GM18502 (cell line): ENCODE measurements at regions not wholly inside any gene's neighbourhood (a gene's known extent, or its start where the extent isn't known, plus 50 kb on each side); places are given as distances from the start of the nearest gene placed in this dataset.

Source experiments
- ATAC-seq: cut with Tn5 transposase; IDR thresholded peaks from one replicate; pipeline ENCODE4 v1.9.1; 2021; ENCODE audit warnings: mild to moderate bottlenecking; ENCODE audit not compliant: unreplicated experiment, poor library complexity

GRCh38 chr18:24662412-24662821, 202.0 kb downstream of the HRH4 start:
- no peak for ATAC-seq

- no peak for ATAC-seq
Measured at GRCh38 chr18:24663026-24663425, 202.6 kb downstream of the HRH4 start.

- ATAC-seq: no peak
Measured at GRCh38 chr18:24669015-24669414, 208.6 kb downstream of the HRH4 start.

- no peak for ATAC-seq
Measured at GRCh38 chr18:24669502-24669901, 209.1 kb downstream of the HRH4 start.

- ATAC-seq: no peak
Measured at GRCh38 chr18:24672165-24672941, 211.9 kb downstream of the HRH4 start.

GRCh38 chr18:24674200-24674599, 213.8 kb downstream of the HRH4 start:
- no peak for ATAC-seq

GRCh38 chr18:24674605-24675004, 214.2 kb downstream of the HRH4 start:
- no peak for ATAC-seq

- ATAC-seq: no peak
Measured at GRCh38 chr18:24677011-24677410, 216.6 kb downstream of the HRH4 start.

GRCh38 chr18:24678107-24678506, 217.7 kb downstream of the HRH4 start:
- no peak for ATAC-seq

- ATAC-seq: no peak
Measured at GRCh38 chr18:24678626-24679025, 218.2 kb downstream of the HRH4 start.

GRCh38 chr18:24679062-24679461, 218.6 kb downstream of the HRH4 start:
- no peak for ATAC-seq

GRCh38 chr18:24683925-24684324, 223.5 kb downstream of the HRH4 start:
- ATAC-seq: no peak

GRCh38 chr18:24685254-24685959, 225.0 kb downstream of the HRH4 start:
- ATAC-seq: no peak

- ATAC-seq: no peak
Measured at GRCh38 chr18:24695168-24695567, 234.7 kb downstream of the HRH4 start.

- ATAC-seq: no peak
Measured at GRCh38 chr18:24702001-24702515, 241.6 kb downstream of the HRH4 start.

- ATAC-seq: no peak
Measured at GRCh38 chr18:24703316-24703715, 242.9 kb downstream of the HRH4 start.

- no peak for ATAC-seq
Measured at GRCh38 chr18:24704946-24705630, 244.7 kb downstream of the HRH4 start.

GRCh38 chr18:24710474-24710873, 250.0 kb downstream of the HRH4 start:
- no peak for ATAC-seq

GRCh38 chr18:24719791-24720190, 259.4 kb downstream of the HRH4 start:
- ATAC-seq: no peak

- ATAC-seq: no peak
Measured at GRCh38 chr18:24721388-24721787, 261.0 kb downstream of the HRH4 start.
